Ovary (tissue), 7 donors: ENCODE measurements at regions not wholly inside any gene's neighbourhood (a gene's known extent, or its start where the extent isn't known, plus 50 kb on each side); places are given as distances from the start of the nearest gene placed in this dataset.

Experiments
- DNase-seq, 5 donors: peaks; one replicate each; pipeline ENCODE4 v3.0.0-alpha.2; 2019 to 2020
- H3K27ac ChIP-seq, 2 donors: fragments of 200-600 bp; one replicate each; pipeline versions ENCODE4 v1.5.1 to v1.8.0; 2019 to 2022
- H3K27me3 ChIP-seq: fragments of 200-600 bp; one replicate; pipeline ENCODE4 v1.8.0; 2022
- H3K36me3 ChIP-seq: fragments of 200-600 bp; sonication (generic); one replicate; pipeline ENCODE4 v1.5.1; 2019
- H3K4me1 ChIP-seq: one replicate; pipeline ENCODE4 v1.8.1; 2013; ENCODE audit warnings: mild to moderate bottlenecking, moderate library complexity; ENCODE audit not compliant: insufficient read depth
- H3K4me3 ChIP-seq: fragments of 200-600 bp; sonication (generic); one replicate; pipeline ENCODE4 v1.5.1; 2017
- H3K9me3 ChIP-seq, 2 donors: fragments of 200-600 bp in 1 of 2; sonication (generic) in 1 of 2; one replicate each; pipeline versions ENCODE4 v1.5.1 to v1.8.1; 2013 to 2019; ENCODE audit warnings: mild to moderate bottlenecking in 1 of 2, moderate library complexity in 1 of 2
- CTCF ChIP-seq, 3 donors: fragments of 450-650 bp in 2 of 3; fragments of 200-600 bp in 1 of 3; IDR thresholded peaks; one replicate each; pipeline versions ENCODE4 v1.5.1 to v1.8.0; 2016 to 2022; ENCODE audit warnings: antibody characterized with exemption in 3 of 3, mild to moderate bottlenecking in 1 of 3
- EP300 ChIP-seq: sonication (generic); formaldehyde crosslinking; IDR thresholded peaks from one replicate; pipeline ENCODE4 v1.6.1; 2017; ENCODE audit warnings: antibody characterized with exemption
- POLR2A ChIP-seq: fragments of 450-650 bp; IDR thresholded peaks from one replicate; pipeline ENCODE4 v1.6.1; 2017; ENCODE audit warnings: antibody characterized with exemption, mild to moderate bottlenecking, moderate library complexity
- WGBS, 3 donors: extraction: QIAGEN DNeasy Blood & Tissue Kit in 1 of 3; methylation state at CpG; one replicate each; pipeline versions ENCODE4 v1.1.5 to v1.1.7; 2013 to 2017; 5-methylcytosine and 5-hydroxymethylcytosine counted together
- intact Hi-C, 4 donors: fragments of 100-400 bp; cut with DNase I; formaldehyde crosslinking; loops; one replicate each; pipeline versions ENCODE4 v1.11.0 to v1.15.1; 2022 to 2023
- donor health status: DM: no; HTN: no; CAD: no; lungs with moderate emphysema.
- donor health status: DM: no; HTN: no; CAD: no.
- donor health status: Bipolar disorder and iron deficiency.
- donor health status: DM: no; HTN: no; CAD: no.
- donor health status: DM: yes; HTN: yes; CAD: no.

- Histone ChIP-seq H3K4me1 (no peaks in the 10 kb centered on the region), H3K27me3 (no peaks in the 10 kb centered on the region), H3K27ac (no peak overlapping the region), H3K9me3 (no peaks in the 10 kb centered on the region), H3K4me3 (no peak overlapping the region), H3K36me3 (no peaks in the 10 kb centered on the region)
- no peak for DNase-seq
- 88 to 89% (median 88%) methylated on average over 1 of the region's 1 CpG for WGBS, 3 donors
- TF ChIP-seq POLR2A (no peak), EP300 (no peak), CTCF (IDR thresholded peaks at IDR 0.05) (no peak)
- intact Hi-C loops: loop anchor here in 1 of 4 donors (1.0 kb wide), 1 partner anchor 26 kb away; no protein-coding TSS in a partner anchor
Observed at GRCh38 chr4:108324450-108324849, 155.7 kb upstream of the LEF1 start.

- 89 to 90% (median 90%) methylated on average over 4 of the region's 4 CpGs for WGBS, 3 donors
Observed at GRCh38 chr4:108322497-108322896, 153.8 kb upstream of the LEF1 start.

GRCh38 chr4:108320061-108320460 lies 151.3 kb upstream of the LEF1 start:
- Histone ChIP-seq H3K9me3 (no peaks in the 10 kb centered on the region), H3K4me3 (no peak overlapping the region), H3K27ac (no peak overlapping the region), H3K36me3 (no peaks in the 10 kb centered on the region), H3K4me1 (no peaks in the 10 kb centered on the region), H3K27me3 (no peaks in the 10 kb centered on the region)
- intact Hi-C loops: no loop called here
- TF ChIP-seq CTCF (IDR thresholded peaks at IDR 0.05) (no peak), EP300 (no peak), POLR2A (no peak)
- 0 to 1% (median 0%) methylated on average over 1 of the region's 1 CpG for WGBS, 3 donors
- no peak for DNase-seq

More at GRCh38 chr4:108322497-108322896, 153.8 kb upstream of the LEF1 start:
- intact Hi-C loops: no loop called here
- no peak overlapping the region for H3K27ac ChIP-seq
- DNase-seq: no peak
- no peaks in the 10 kb centered on the region for H3K9me3 ChIP-seq
- no peaks in the 10 kb centered on the region for H3K36me3 ChIP-seq
- TF ChIP-seq EP300 (no peak), CTCF (IDR thresholded peaks at IDR 0.05) (no peak), POLR2A (no peak)
- no peaks in the 10 kb centered on the region for H3K27me3 ChIP-seq
- no peak overlapping the region for H3K4me3 ChIP-seq
- no peaks in the 10 kb centered on the region for H3K4me1 ChIP-seq

- Histone ChIP-seq H3K9me3 (no peaks in the 10 kb centered on the region), H3K27ac (no peak overlapping the region), H3K36me3 (no peaks in the 10 kb centered on the region), H3K4me1 (no peaks in the 10 kb centered on the region), H3K27me3 (no peaks in the 10 kb centered on the region), H3K4me3 (no peak overlapping the region)
- TF ChIP-seq CTCF (IDR thresholded peaks at IDR 0.05) (no peak), EP300 (no peak), POLR2A (no peak)
- intact Hi-C loops: no loop called here
- WGBS, 3 donors: 93 to 98% (median 94%) methylated on average over 1 of the region's 1 CpG
- no peak for DNase-seq
Observed at GRCh38 chr4:108317377-108317776, 148.6 kb upstream of the LEF1 start.
